ENCODE measurements at regions not wholly inside any gene's neighbourhood (a gene's known extent, or its start where the extent isn't known, plus 50 kb on each side); places are given as distances from the start of the nearest gene placed in this dataset.

DNA sequence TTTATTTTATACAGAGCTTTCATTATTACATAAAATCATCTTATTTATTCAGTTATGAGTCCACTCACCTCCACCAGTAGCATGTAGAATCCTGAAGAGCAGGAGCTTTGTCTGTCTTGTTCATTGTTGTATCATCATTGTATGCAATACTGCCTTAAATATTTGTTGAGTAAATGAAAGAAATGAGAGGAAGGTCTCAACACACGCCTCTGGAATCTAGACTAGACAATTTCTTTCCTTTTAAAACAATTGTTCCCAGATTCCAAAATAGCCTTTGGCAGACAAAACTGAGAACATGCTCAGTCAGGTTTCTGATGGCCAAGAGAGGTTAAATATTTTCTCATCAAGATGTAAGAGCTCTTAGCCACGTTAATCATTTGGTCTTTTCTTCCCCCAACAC lies 173.1 kb upstream of the AGR3 start:
- Histone ChIP-seq H3K36me3 (ENCODE audit: insufficient read depth, low read length) (no peaks in the 10 kb centered on the region), H4K20me1 (ENCODE audit: insufficient read depth, low read length) (no peaks in the 10 kb centered on the region), H3K9me3 (ENCODE audit: insufficient read depth, low read depth, low read length) (no peaks in the 10 kb centered on the region), H3K4me3 (ENCODE audit: insufficient read depth, low read depth, low read length) (no peak overlapping the region), H3K4me2 (ENCODE audit: low read length) (no peak overlapping the region), H3K9ac (ENCODE audit: low read length) (no peak overlapping the region), H3K27ac (ENCODE audit: low read depth, low read length) (no peak overlapping the region), H3K79me2 (ENCODE audit: insufficient read depth, low read length) (no peaks in the 10 kb centered on the region), H3K4me1 (ENCODE audit: insufficient read depth, low read length) (no peaks in the 10 kb centered on the region), H2AFZ (ENCODE audit: low read depth, low read length) (no peak overlapping the region), H3K27me3 (ENCODE audit: insufficient read depth, low read length) (no peaks in the 10 kb centered on the region)
- peaks cover 12% of the 10 kb centered on the region for H3K9me3 Mint-ChIP-seq (ENCODE audit: unreplicated experiment)
- no peaks in the 10 kb centered on the region for H3K36me3 Mint-ChIP-seq (ENCODE audit: low read depth, unreplicated experiment)
- H3K27me3 Mint-ChIP-seq (ENCODE audit: low read depth, unreplicated experiment) = no peaks in the 10 kb centered on the region
- no peaks in the 10 kb centered on the region for H3K4me1 Mint-ChIP-seq (ENCODE audit: low read depth, unreplicated experiment)
- no peak overlapping the region for H3K27ac Mint-ChIP-seq (ENCODE audit: unreplicated experiment)
- FAIRE-seq (no peak), DNase-seq (ENCODE audit: low read depth) (no peak)
- no peak overlapping the region for H3K4me3 Mint-ChIP-seq (ENCODE audit: unreplicated experiment)
- TF ChIP-seq EZH2 (IDR thresholded peaks at IDR 0.05; ENCODE audit: insufficient read depth, low read length) = no peak
- TF ChIP-seq, protein P1, sequence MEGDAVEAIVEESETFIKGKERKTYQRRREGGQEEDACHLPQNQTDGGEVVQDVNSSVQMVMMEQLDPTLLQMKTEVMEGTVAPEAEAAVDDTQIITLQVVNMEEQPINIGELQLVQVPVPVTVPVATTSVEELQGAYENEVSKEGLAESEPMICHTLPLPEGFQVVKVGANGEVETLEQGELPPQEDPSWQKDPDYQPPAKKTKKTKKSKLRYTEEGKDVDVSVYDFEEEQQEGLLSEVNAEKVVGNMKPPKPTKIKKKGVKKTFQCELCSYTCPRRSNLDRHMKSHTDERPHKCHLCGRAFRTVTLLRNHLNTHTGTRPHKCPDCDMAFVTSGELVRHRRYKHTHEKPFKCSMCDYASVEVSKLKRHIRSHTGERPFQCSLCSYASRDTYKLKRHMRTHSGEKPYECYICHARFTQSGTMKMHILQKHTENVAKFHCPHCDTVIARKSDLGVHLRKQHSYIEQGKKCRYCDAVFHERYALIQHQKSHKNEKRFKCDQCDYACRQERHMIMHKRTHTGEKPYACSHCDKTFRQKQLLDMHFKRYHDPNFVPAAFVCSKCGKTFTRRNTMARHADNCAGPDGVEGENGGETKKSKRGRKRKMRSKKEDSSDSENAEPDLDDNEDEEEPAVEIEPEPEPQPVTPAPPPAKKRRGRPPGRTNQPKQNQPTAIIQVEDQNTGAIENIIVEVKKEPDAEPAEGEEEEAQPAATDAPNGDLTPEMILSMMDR (IDR thresholded peaks at IDR 0.05; ENCODE audit: insufficient read depth, low read depth, low read length) = no peak

DNA sequence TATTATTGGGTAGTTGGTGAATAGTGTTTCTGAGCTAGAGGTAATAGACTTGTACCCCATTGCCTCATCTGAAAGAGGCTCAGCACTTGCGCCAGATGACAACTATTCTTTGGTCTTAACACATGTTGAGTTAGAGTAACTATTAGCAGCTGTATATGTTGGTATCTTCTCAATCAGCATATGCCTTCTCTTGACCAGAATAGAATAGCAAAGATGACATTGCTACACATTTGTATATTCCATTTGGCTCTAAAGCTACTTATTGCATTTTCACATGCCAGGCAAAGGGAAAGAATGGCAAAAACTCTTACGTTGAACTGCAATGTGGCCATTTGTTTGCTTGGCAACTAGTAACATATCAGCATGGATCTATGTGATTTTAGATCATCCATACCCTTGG lies 173.8 kb upstream of the AGR3 start:
- H3K79me2 ChIP-seq (ENCODE audit: insufficient read depth, low read length) = no peaks in the 10 kb centered on the region
- H3K4me1 ChIP-seq (ENCODE audit: insufficient read depth, low read length) = no peaks in the 10 kb centered on the region
- H2AFZ ChIP-seq (ENCODE audit: low read depth, low read length) = no peak overlapping the region
- H3K4me1 Mint-ChIP-seq (ENCODE audit: low read depth, unreplicated experiment) = no peaks in the 10 kb centered on the region
- no peak overlapping the region for H3K9ac ChIP-seq (ENCODE audit: low read length)
- H3K9me3 ChIP-seq (ENCODE audit: insufficient read depth, low read depth, low read length) = no peaks in the 10 kb centered on the region
- FAIRE-seq (no peak), DNase-seq (ENCODE audit: low read depth) (no peak)
- H3K4me3 ChIP-seq (ENCODE audit: insufficient read depth, low read depth, low read length) = no peak overlapping the region
- TF ChIP-seq, protein P1 (IDR thresholded peaks at IDR 0.05; ENCODE audit: insufficient read depth, low read depth, low read length) = no peak
- TF ChIP-seq EZH2 (IDR thresholded peaks at IDR 0.05; ENCODE audit: insufficient read depth, low read length) = no peak
- no peaks in the 10 kb centered on the region for H3K36me3 Mint-ChIP-seq (ENCODE audit: low read depth, unreplicated experiment)
- no peaks in the 10 kb centered on the region for H4K20me1 ChIP-seq (ENCODE audit: insufficient read depth, low read length)
- H3K4me2 ChIP-seq (ENCODE audit: low read length) = no peak overlapping the region
- no peaks in the 10 kb centered on the region for H3K27me3 Mint-ChIP-seq (ENCODE audit: low read depth, unreplicated experiment)
- no peak overlapping the region for H3K27ac ChIP-seq (ENCODE audit: low read depth, low read length)
- no peak overlapping the region for H3K4me3 Mint-ChIP-seq (ENCODE audit: unreplicated experiment)
- no peak overlapping the region for H3K27ac Mint-ChIP-seq (ENCODE audit: unreplicated experiment)
- H3K27me3 ChIP-seq (ENCODE audit: insufficient read depth, low read length) = no peaks in the 10 kb centered on the region
- no peaks in the 10 kb centered on the region for H3K36me3 ChIP-seq (ENCODE audit: insufficient read depth, low read length)
- peaks cover 12% of the 10 kb centered on the region for H3K9me3 Mint-ChIP-seq (ENCODE audit: unreplicated experiment)

DNA sequence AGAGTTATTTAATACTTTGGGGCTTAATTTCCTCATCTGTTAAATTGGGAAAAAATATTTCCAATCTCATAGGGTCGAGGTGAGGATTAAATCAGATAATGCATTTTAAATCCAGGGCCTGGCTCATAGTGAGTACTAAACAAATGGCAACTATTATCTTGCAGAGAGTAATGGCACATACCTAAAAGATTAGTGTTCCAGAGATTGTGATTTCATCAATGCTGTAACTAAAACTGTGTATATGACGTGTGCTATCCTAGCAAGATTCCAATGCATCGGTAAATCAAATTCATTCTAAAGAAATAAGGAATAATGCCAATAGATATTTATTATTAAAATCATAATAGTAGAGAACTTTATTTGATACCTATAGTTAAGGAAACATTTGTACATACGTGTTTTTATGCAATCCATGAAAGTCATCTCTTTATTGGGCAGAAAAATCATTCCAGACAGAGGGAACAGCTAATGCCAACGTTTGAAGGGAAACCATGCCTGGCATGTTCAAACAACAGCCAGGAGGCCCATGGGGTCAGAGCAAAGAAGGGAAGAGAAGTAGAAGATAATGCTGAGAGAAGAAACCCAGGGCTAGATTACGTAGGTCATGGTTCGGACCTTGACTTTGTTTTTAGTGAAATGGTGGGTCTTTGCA lies 174.8 kb upstream of the AGR3 start:
- H3K36me3 ChIP-seq (ENCODE audit: insufficient read depth, low read length) = no peaks in the 10 kb centered on the region
- no peak overlapping the region for H2AFZ ChIP-seq (ENCODE audit: low read depth, low read length)
- H3K4me3 Mint-ChIP-seq (ENCODE audit: unreplicated experiment) = no peak overlapping the region
- H3K27ac ChIP-seq (ENCODE audit: low read depth, low read length) = no peak overlapping the region
- H3K9me3 ChIP-seq (ENCODE audit: insufficient read depth, low read depth, low read length) = no peaks in the 10 kb centered on the region
- H3K27me3 ChIP-seq (ENCODE audit: insufficient read depth, low read length) = no peaks in the 10 kb centered on the region
- DNase-seq (ENCODE audit: low read depth) (peak; percentile 66), FAIRE-seq (no peak)
- no peaks in the 10 kb centered on the region for H3K79me2 ChIP-seq (ENCODE audit: insufficient read depth, low read length)
- no peaks in the 10 kb centered on the region for H3K4me1 Mint-ChIP-seq (ENCODE audit: low read depth, unreplicated experiment)
- no peaks in the 10 kb centered on the region for H4K20me1 ChIP-seq (ENCODE audit: insufficient read depth, low read length)
- H3K9me3 Mint-ChIP-seq (ENCODE audit: unreplicated experiment) = peaks cover 12% of the 10 kb centered on the region
- no peaks in the 10 kb centered on the region for H3K27me3 Mint-ChIP-seq (ENCODE audit: low read depth, unreplicated experiment)
- no peak overlapping the region for H3K9ac ChIP-seq (ENCODE audit: low read length)
- no peak overlapping the region for H3K27ac Mint-ChIP-seq (ENCODE audit: unreplicated experiment)
- H3K4me3 ChIP-seq (ENCODE audit: insufficient read depth, low read depth, low read length) = no peak overlapping the region
- H3K4me2 ChIP-seq (ENCODE audit: low read length) = no peak overlapping the region
- TF ChIP-seq, protein P1 (IDR thresholded peaks at IDR 0.05; ENCODE audit: insufficient read depth, low read depth, low read length) = no peak
- no peak for TF ChIP-seq EZH2 (IDR thresholded peaks at IDR 0.05; ENCODE audit: insufficient read depth, low read length)
- no peaks in the 10 kb centered on the region for H3K4me1 ChIP-seq (ENCODE audit: insufficient read depth, low read length)
- H3K36me3 Mint-ChIP-seq (ENCODE audit: low read depth, unreplicated experiment) = no peaks in the 10 kb centered on the region
